AG09319 (cell line): ENCODE measurements at regions not wholly inside any gene's neighbourhood (a gene's known extent, or its start where the extent isn't known, plus 50 kb on each side); places are given as distances from the start of the nearest gene placed in this dataset.

ENCODE experiments used
- DNase-seq: peaks from one replicate; pipeline ENCODE4 v3.0.0-alpha.2; 2010; ENCODE audit warnings: low read depth; ENCODE audit errors: extremely low read depth
- CTCF ChIP-seq: IDR thresholded peaks from 2 replicates; pipeline ENCODE4 v1.5.1; 2011; ENCODE audit warnings: low read depth, mild to moderate bottlenecking, inconsistent platforms, low read length, moderate library complexity

- TF ChIP-seq CTCF, result no peak
- no peak for DNase-seq
Measured at GRCh38 chr17:69810326-69810965, 264.6 kb upstream of the KCNJ16 start.

- no peak for TF ChIP-seq CTCF
- DNase-seq, result no peak
Measured at GRCh38 chr17:69812240-69812837, 262.7 kb upstream of the KCNJ16 start.

- DNase-seq, result no peak
- TF ChIP-seq CTCF, result no peak
Measured at GRCh38 chr17:69814031-69814430, 261.0 kb upstream of the KCNJ16 start.

- DNase-seq, result no peak
- TF ChIP-seq CTCF, result no peak
Measured at GRCh38 chr17:69815406-69815805, 259.6 kb upstream of the KCNJ16 start.

- no peak for TF ChIP-seq CTCF
- no peak for DNase-seq
Measured at GRCh38 chr17:69818467-69818866, 256.6 kb upstream of the KCNJ16 start.

- TF ChIP-seq CTCF, result no peak
- peak; percentile 15 for DNase-seq
Measured at GRCh38 chr17:69819316-69820087, 255.5 kb upstream of the KCNJ16 start.

GRCh38 chr17:69820876-69821473, 254.1 kb upstream of the KCNJ16 start:
- TF ChIP-seq CTCF, result no peak
- no peak for DNase-seq
